GM21423 (cell line): ENCODE measurements at regions not wholly inside any gene's neighbourhood (a gene's known extent, or its start where the extent isn't known, plus 50 kb on each side); places are given as distances from the start of the nearest gene placed in this dataset.
"Not testable (repeated sequence)": the region's sequence is repeated elsewhere in the genome, so short reads cannot be mapped to it uniquely, and the experiment has no call there.

ENCODE experiments used
- ATAC-seq: cut with Tn5 transposase; IDR thresholded peaks from one replicate; pipeline ENCODE4 v1.9.1; 2021; ENCODE audit warnings: mild to moderate bottlenecking, moderate library complexity; ENCODE audit not compliant: unreplicated experiment

- ATAC-seq: no peak
Measured at GRCh38 chr3:174442302-174442682, 416.8 kb upstream of the NAALADL2 start.

DNA sequence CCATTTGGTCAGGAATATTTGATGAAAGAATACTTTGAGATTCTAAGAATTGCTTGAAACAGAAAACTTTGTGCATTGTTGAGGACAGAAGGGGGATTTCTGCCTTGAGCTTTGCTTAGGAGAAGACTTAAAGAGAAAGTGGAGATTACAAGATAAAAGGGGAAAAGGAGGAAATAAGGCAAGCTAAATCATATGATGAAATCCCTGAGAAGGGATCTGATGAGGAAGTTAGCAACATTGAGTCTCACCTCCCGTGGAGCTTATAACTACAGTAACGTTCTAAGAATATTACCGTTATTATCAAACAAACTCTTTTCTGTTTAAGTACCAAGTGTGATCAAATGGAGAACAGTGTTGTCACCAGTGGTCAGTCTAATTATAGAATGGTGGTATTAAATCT lies 414.7 kb upstream of the NAALADL2 start:
- no peak for ATAC-seq

DNA sequence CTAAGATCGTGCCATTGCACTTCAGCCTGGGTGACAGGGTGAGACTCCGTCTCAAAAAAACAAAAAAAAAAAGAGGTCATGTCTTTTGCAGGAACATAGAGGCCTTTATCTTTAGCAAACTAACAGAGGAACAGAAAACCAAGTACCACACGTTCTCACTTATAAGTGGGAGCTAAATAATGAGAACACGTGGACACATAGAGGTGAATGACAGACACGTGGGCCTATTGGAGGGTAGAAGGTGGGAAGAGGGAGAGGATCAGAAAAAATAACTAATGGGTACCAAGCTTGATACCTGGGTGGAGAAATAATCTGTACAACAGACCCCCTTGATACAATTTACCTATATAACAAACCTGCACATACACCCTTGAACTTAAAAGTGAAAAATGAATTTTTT lies 401.4 kb upstream of the NAALADL2 start:
- no peak for ATAC-seq

DNA sequence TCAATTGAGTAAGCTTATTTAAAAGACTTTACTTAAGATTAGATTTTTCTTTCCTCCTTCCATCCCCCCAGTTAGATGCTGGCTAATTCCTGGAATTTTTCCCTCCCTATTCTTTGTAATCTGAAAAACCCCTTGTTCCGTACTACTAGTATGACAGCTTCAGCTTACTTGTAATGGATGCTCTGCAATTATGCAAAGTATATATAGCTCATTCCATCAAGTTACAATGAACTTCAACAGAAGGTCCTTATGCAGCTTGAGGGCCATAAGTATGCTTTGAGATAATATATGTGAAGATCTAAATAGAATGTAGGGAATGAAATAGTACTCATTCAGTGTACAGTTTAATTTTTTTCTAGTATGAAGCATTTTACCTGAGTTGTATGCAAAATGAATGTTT lies 398.3 kb upstream of the NAALADL2 start:
- no peak for ATAC-seq

DNA sequence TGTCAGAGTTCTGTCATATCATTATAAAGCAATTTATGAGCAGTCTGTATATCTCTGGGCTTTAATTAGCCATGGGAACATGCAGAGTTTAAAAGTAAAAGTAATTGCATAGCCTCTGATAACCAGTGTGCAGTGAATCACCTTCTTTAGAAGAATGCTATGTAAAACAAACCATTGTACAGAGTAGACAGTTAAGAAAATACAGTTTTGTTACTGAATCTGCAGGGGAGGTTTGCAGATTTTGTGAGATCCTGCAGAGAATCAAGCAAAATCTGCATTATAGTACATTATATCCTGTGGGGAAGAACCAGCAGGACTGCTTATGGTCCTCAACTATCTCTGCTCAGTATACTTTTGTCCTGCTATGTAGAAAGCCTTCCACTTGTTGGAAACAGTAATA lies 396.2 kb upstream of the NAALADL2 start:
- no peak for ATAC-seq

GRCh38 chr3:174465177-174465576 lies 394.0 kb upstream of the NAALADL2 start:
- no peak for ATAC-seq

DNA sequence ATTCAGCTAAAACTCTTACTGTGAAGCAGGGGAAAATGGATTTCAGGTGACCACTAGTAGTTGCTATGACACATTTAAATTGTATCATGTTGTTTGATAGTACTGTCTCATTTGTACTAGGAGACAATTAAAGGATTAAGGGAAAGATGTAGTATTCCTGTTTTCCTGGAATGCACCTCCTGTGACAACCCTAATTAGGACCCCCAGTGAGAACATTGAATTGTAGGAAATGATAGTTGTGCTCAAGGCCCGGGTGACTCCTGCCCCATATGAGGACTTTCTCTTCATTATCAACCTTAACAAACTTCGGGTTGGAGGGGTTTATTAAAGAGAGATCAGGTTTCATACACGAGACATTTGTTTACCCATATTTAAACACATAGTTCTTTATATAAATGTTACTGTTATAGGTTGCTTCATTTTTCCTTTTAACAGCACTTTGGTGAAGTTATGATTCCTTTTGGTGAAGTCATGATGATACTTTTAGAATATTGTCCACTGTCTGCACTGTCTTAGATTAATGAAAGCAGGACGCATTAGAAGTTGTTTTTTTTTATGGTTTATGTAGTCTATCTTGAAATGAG lies 392.6 kb upstream of the NAALADL2 start:
- ATAC-seq: no peak

DNA sequence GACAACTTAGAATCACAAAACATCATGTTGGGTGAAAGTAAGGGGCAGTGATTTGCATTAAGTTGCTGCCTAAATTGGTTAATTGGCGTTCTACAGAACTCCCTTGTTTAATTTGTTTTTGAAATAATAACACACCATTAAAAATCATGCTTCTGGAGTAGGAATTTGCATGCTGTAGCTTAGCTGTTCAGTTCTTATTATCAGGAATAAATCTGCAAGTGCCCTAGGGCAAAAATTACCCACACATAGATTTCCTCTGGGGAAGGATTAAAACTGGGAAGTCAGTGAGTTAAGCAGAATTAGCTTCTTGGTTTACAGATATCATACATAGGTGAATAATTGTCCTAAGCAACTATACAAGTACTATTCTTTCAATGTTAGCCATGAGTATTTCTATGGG lies 381.6 kb upstream of the NAALADL2 start:
- no peak for ATAC-seq

DNA sequence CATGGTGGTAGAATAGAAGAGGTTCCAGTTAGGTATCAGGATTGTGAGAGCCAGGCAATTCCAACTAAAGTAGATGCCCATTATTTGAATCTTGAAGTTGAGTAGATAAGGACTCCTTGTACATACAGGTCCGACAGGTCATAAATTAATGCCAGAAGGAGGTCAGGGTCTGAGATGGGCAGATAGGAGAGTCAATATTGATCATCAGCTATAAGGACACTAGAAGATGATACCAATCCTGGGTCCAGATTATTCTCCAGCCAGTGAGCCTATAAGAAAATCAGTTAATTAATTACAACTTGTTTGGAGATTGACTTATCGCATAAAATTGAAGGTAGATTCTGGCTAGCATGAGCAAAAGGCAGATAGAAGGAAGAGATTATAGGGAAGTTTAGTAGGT lies 378.4 kb upstream of the NAALADL2 start:
- ATAC-seq: no peak

- no peak for ATAC-seq
Measured at GRCh38 chr3:174482541-174482940, 376.6 kb upstream of the NAALADL2 start.

DNA sequence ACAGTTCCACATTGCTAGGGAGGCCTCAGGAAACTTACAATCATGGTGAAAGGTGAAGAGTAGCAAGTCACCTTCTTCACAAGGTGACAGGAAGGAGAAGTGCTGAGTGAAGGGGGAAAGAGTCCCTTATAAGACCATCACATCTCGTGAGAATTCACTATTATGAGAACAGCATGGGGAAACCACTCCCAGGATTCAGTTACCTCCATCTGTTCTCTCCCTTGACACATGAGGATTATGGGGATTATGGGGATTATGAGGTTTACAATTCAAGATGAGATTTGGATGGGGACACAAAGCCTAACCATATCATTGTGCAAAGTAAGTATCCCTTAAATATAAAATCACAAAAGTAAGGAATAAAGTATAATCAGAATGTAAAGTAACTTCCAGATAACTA lies 375.9 kb upstream of the NAALADL2 start:
- no peak for ATAC-seq

GRCh38 chr3:174483856-174484255 lies 375.3 kb upstream of the NAALADL2 start:
- ATAC-seq: not testable (repeated sequence)

- ATAC-seq: no peak
Measured at GRCh38 chr3:174488527-174488926, 370.6 kb upstream of the NAALADL2 start.

DNA sequence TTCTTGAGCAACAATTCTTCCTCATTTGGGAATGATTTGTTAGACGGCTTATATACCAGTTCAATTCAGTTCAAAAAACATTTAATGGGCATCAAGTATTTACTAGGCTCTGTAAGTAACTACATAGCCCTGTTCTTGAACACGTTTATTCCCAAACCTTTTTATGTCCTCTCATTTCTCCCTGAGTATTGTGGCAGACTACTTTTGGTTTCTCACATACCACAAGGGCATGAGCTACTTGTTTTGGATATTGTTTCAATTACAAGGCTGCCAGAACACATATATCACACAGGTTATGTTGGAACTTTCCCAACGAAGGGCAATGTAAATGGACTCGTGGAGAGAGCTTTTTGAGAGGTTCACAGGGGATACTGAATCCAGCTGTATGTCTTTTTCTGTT lies 363.8 kb upstream of the NAALADL2 start:
- no peak for ATAC-seq

GRCh38 chr3:174495928-174496327 lies 363.2 kb upstream of the NAALADL2 start:
- no peak for ATAC-seq

GRCh38 chr3:174498638-174499037 lies 360.5 kb upstream of the NAALADL2 start:
- no peak for ATAC-seq

DNA sequence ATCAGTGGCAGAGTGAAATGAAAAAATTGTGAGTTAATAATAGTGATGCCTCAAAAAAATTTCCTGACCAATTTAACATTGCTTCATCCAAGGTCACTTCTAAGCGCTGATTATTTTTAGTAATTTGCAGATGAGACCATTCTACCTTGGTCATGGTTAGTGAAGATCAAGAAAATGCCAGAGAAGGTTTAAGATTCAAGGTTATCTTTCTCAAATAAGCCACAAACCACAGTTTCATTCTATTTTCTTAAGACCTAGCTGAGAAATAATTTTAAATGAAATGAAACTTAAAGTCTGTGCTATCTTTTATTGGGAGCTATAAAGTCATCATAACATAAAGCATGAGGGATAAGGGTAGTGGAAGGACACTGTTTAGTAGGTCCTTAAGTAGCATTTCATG lies 353.9 kb upstream of the NAALADL2 start:
- ATAC-seq: no peak

GRCh38 chr3:174524203-174524602 lies 334.9 kb upstream of the NAALADL2 start:
- no peak for ATAC-seq

- no peak for ATAC-seq
Measured at GRCh38 chr3:174529298-174529697, 329.8 kb upstream of the NAALADL2 start.

- ATAC-seq: no peak
Measured at GRCh38 chr3:174531262-174531982, 327.7 kb upstream of the NAALADL2 start.

DNA sequence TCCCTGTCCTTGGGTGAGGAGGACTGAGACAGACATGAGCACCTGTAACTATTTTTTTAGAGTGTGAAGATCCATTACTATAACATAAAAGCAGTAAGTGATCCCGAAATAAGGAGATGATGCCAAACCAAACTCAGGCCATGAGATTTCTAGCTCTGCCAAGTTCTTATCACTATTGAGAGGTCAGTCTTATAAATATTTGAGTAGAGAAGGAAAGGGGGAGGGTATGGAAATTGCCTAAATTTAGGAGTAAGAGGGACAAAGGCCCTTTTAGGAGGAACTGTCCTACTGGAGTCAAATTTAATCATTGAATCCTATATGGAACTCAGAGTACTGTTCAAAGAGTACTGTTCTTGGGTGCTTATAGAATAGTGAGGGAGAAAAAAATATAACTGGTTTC lies 326.9 kb upstream of the NAALADL2 start:
- ATAC-seq: no peak

DNA sequence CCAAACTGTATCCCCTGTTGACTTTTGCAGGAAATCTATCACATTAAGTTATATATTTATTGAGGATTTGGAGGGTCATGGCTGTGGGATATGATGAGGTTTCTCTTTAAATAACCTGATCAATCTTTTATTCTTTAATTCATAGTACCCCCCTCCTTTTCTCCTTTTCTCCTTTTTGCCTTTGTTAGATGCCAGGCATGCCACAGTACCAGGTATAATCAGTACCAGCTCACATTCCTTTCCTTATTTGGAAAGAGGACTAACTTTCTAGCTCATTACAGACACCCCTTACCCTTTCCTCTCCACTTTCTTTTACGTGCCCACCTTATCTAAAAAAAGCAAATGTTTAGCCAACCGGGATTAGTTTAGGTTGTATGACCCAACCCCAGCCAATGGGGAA lies 326.4 kb upstream of the NAALADL2 start:
- no peak for ATAC-seq

- ATAC-seq: no peak
Measured at GRCh38 chr3:174533286-174533685, 325.8 kb upstream of the NAALADL2 start.
